ENCODE measurements at regions not wholly inside any gene's neighbourhood (a gene's known extent, or its start where the extent isn't known, plus 50 kb on each side); places are given as distances from the start of the nearest gene placed in this dataset.

DNA sequence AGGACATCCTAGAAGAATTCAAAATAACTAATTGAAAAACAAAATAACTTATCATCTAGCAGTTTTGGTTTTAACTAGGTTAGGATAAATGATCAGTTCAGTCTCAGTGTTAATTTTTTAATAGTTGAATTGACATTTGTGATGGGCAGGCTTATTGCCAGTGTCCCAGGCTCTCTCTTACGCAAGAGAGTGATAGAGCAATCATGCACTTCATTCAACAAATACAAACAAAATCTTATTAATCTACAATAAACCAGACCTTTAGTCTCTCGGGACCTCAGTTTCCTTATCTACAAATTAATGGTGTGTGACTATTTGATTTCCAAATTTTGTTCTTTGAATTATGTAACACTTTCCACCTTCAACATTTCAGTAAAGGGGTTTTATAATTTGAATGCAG lies 385.9 kb upstream of the JAG1 start:
- TF ChIP-seq, protein P1, sequence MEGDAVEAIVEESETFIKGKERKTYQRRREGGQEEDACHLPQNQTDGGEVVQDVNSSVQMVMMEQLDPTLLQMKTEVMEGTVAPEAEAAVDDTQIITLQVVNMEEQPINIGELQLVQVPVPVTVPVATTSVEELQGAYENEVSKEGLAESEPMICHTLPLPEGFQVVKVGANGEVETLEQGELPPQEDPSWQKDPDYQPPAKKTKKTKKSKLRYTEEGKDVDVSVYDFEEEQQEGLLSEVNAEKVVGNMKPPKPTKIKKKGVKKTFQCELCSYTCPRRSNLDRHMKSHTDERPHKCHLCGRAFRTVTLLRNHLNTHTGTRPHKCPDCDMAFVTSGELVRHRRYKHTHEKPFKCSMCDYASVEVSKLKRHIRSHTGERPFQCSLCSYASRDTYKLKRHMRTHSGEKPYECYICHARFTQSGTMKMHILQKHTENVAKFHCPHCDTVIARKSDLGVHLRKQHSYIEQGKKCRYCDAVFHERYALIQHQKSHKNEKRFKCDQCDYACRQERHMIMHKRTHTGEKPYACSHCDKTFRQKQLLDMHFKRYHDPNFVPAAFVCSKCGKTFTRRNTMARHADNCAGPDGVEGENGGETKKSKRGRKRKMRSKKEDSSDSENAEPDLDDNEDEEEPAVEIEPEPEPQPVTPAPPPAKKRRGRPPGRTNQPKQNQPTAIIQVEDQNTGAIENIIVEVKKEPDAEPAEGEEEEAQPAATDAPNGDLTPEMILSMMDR (IDR thresholded peaks at IDR 0.05; ENCODE audit: insufficient read depth, low read length, poor library complexity, severe bottlenecking), result no peak
- Histone ChIP-seq H3K4me3 (ENCODE audit: low read depth, low read length) (no peak overlapping the region), H3K27me3 (ENCODE audit: control insufficient read depth, insufficient read depth, low read length) (no peaks in the 10 kb centered on the region), H3K36me3 (ENCODE audit: control insufficient read depth, insufficient read depth, low read length) (peaks cover 1% of the 10 kb centered on the region)
- no peak for DNase-seq (ENCODE audit: low read depth)

DNA sequence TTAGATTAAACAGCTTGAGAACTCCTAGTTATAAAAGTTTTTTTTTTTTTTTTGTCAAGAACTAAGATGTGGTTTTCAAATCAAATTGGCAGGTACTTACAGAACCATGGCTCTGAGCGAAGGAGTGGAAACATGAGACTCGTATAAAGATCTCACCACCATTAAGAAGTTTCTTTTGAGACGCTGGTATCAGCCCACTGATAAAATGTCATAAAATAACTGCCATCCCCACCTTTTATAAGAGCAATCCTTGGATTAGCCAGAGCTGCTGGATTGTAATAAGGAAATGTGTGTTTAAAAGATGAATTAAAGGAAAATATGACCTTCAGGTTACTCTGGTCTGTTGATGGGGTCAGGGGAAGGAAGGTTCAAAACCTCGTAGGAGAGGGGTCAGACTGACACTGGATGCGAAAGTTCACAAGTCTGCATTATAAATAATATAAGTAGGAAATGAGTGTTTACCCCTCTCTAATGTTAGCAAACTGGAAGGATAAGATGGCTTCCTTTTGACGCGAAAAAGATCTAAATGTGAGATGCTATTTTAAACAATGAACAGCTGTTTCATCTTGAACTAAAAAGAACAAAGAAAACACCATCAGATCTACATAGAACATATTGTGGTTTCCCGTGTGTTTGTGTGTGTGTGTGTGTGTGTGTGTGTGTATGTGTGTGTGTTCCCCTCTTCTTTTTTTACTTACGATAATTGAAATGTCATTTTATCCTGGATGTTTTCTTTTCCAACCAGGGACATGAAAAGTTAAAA lies 386.8 kb upstream of the JAG1 start:
- peaks cover 1% of the 10 kb centered on the region for H3K36me3 ChIP-seq (ENCODE audit: control insufficient read depth, insufficient read depth, low read length)
- no peak overlapping the region for H3K4me3 ChIP-seq (ENCODE audit: low read depth, low read length)
- TF ChIP-seq, protein P1 (IDR thresholded peaks at IDR 0.05; ENCODE audit: insufficient read depth, low read length, poor library complexity, severe bottlenecking), result no peak
- no peak for DNase-seq (ENCODE audit: low read depth)
- no peaks in the 10 kb centered on the region for H3K27me3 ChIP-seq (ENCODE audit: control insufficient read depth, insufficient read depth, low read length)

DNA sequence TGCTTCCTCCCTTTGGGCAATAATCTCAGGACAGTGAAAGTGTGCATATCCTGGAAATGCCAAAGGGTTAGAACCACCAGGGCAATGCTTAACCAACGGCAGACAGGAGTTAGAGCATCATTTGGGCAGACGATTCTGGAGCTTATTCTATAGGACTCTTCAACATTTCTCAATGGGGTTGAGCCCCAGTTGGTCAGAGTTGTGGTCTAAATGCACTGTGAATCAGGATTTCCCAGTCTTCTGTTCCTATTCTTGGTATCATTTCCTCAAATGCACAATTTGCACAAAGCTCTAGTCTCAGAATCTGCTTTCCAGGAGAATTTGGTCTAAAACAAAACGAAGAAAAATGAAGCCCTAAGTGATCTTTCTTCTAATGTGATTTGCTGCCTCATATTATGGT lies 389.6 kb upstream of the JAG1 start:
- DNase-seq (ENCODE audit: low read depth), result no peak
- TF ChIP-seq, protein P1 (IDR thresholded peaks at IDR 0.05; ENCODE audit: insufficient read depth, low read length, poor library complexity, severe bottlenecking), result no peak
- no peaks in the 10 kb centered on the region for H3K36me3 ChIP-seq (ENCODE audit: control insufficient read depth, insufficient read depth, low read length)
- H3K27me3 ChIP-seq (ENCODE audit: control insufficient read depth, insufficient read depth, low read length), result no peaks in the 10 kb centered on the region
- H3K4me3 ChIP-seq (ENCODE audit: low read depth, low read length), result no peak overlapping the region

DNA sequence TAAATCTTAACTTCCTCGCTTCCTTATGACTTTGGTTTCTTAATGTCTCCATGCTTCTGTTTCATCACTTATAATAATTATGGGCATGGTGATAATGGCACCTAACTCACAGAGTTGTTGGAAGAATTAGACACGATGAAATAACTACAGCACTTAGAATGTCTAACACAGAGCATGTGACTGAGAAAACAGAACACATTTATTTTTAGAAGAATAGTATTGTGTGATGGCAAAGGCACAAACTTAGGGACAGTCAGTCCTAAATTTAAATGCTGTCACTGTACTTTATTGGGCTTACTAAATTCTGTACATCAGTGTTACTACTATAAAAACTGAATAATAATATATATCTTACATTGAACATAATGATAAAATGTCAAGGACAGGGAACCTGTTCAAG lies 391.1 kb upstream of the JAG1 start:
- DNase-seq (ENCODE audit: low read depth), result no peak
- H3K36me3 ChIP-seq (ENCODE audit: control insufficient read depth, insufficient read depth, low read length), result no peaks in the 10 kb centered on the region
- TF ChIP-seq, protein P1 (IDR thresholded peaks at IDR 0.05; ENCODE audit: insufficient read depth, low read length, poor library complexity, severe bottlenecking), result no peak
- H3K4me3 ChIP-seq (ENCODE audit: low read depth, low read length), result no peak overlapping the region
- no peaks in the 10 kb centered on the region for H3K27me3 ChIP-seq (ENCODE audit: control insufficient read depth, insufficient read depth, low read length)

DNA sequence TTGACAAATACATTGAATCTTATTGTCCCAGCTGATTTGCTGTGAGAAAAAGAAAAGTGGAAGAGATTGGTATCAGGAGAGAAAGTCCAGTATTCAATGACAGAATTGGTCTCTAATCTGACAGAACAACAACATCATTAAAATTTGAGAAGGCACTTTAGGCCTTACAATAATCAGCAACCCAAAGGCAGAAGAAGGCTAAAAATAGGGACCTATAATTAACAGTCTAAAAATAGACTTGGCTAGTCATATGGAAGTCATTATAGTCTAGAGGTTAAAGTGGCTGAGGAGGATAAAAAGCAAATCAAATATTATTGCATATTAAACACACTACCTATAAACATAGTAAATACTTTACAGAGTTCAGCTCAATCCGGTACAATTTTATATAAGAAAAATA lies 393.6 kb upstream of the JAG1 start:
- no peaks in the 10 kb centered on the region for H3K27me3 ChIP-seq (ENCODE audit: control insufficient read depth, insufficient read depth, low read length)
- H3K4me3 ChIP-seq (ENCODE audit: low read depth, low read length), result no peak overlapping the region
- DNase-seq (ENCODE audit: low read depth), result no peak
- no peaks in the 10 kb centered on the region for H3K36me3 ChIP-seq (ENCODE audit: control insufficient read depth, insufficient read depth, low read length)
- TF ChIP-seq, protein P1 (IDR thresholded peaks at IDR 0.05; ENCODE audit: insufficient read depth, low read length, poor library complexity, severe bottlenecking), result no peak

DNA sequence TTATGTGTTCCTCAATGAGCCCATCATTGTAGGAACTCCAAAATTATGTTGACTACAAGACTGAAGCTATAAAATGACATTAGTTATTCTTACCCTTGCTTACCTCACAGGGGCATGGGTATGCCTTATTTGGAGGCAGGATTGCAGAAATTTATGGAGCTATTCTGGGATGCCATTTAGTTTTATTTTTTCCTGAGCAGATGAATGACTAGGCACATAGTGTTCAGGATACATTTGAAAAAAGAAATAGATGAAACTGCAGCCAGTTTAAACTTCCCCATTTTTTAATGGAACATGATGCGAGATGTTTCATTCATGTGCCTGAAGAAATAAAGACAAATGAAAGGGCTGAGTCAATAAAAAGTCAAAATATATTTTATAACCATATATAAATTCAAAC lies 399.2 kb upstream of the JAG1 start:
- TF ChIP-seq, protein P1 (IDR thresholded peaks at IDR 0.05; ENCODE audit: insufficient read depth, low read length, poor library complexity, severe bottlenecking), result no peak
- Histone ChIP-seq H3K27me3 (ENCODE audit: control insufficient read depth, insufficient read depth, low read length) (no peaks in the 10 kb centered on the region), H3K36me3 (ENCODE audit: control insufficient read depth, insufficient read depth, low read length) (no peaks in the 10 kb centered on the region), H3K4me3 (ENCODE audit: low read depth, low read length) (no peak overlapping the region)
- DNase-seq (ENCODE audit: low read depth), result no peak
